ENCODE measurements at regions not wholly inside any gene's neighbourhood (a gene's known extent, or its start where the extent isn't known, plus 50 kb on each side); places are given as distances from the start of the nearest gene placed in this dataset.
A peak's percentile ranks its signal among the peaks of the same experiment; 100 is the strongest.
"Not testable (repeated sequence)": the region's sequence is repeated elsewhere in the genome, so short reads cannot be mapped to it uniquely, and the experiment has no call there.

DNA sequence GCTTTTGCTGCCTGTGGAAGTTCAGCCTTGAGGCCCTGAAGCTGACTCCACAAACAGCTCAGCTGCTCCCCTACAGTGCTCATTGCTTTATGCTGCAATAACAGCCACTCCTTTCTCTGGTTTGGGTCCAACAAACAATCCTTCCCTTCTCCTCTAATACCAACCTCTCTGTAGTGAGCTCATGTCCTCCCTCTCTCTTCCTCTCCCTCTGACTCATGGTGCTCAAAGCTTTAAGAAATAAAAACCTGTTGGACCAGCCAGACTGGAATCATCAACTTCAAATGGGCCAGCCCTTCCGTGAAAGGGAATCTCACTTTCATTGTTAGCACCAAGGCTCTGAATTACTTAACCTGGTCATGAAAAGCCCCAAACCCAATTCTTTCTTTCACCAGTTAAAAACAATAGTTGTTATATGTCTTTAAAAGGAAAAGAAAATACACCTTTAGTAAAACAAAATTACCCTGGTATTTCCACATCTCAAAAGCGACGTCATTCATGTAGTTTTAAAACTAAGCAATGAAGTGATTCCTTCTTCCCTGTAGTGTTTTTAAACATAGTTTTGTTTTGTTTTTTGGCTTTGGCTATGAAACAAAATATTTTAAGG is 126.4 kb downstream of the DUSP6 start:
- DNase-seq = peak; percentile 34

GRCh38 chr12:89225401-89225800 is 126.9 kb downstream of the DUSP6 start:
- peak; percentile 81 for DNase-seq

GRCh38 chr12:89222580-89222979 is 129.7 kb downstream of the DUSP6 start:
- DNase-seq = not testable (repeated sequence)

DNA sequence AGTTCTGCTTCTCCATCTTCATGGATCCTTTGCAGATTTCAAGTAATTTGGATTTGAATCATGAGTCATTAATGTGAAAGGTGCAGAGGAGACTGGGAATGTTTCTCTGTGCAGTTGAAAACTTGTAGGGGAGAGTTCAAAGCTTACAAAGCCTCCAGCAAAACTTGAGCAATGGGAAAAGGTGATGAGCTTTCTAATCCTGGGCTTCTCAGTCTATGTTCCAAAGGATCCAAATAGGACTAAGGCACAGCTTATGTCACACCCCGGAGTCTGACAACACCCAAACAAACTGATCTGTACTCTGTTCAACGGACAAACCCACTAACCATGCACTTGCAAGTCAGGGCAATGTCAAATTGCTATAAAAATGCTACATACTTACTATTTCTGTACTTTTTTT is 134.8 kb downstream of the DUSP6 start:
- DNase-seq = no peak

DNA sequence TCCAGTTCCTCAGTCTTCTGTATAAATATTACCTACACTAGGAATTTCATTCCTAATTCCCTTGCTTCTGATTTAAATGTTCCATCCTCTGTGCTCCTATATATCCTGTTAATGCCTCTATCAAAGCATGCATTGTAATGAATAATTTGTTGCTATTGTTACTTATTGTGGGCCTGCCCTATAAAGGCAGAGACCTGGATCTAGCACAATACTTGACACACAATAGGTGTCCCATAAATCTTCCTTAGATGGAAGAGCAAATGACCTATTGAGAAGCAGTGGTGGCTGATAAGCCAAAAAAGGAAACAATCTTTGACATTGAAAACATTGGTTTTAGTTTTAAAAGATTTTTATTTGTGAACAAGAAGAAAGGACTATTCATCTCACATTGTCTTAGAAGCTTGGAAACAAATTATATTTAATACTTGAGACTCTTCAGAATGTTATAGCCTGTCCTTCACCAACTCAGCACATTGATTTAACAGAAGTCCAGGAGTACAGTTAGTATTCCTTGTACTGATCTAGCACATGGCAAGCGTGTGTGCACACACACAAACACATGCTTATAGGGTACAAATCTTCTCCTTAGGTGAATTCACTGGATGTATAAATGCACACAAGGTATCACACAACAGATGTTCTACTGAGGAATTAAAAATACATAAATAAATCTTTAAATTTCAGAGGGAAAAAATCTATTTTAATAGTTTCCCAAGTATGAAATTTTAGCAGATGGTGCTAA is 135.9 kb downstream of the DUSP6 start:
- no peak for DNase-seq

- no peak for DNase-seq
Observed at GRCh38 chr12:89215196-89215595, 137.1 kb downstream of the DUSP6 start.

- DNase-seq = no peak
Observed at GRCh38 chr12:89213747-89214146, 138.6 kb downstream of the DUSP6 start.

- no peak for DNase-seq
Observed at GRCh38 chr12:89213139-89213538, 139.2 kb downstream of the DUSP6 start.

GRCh38 chr12:89212339-89212771 is 139.9 kb downstream of the DUSP6 start:
- DNase-seq = no peak

DNA sequence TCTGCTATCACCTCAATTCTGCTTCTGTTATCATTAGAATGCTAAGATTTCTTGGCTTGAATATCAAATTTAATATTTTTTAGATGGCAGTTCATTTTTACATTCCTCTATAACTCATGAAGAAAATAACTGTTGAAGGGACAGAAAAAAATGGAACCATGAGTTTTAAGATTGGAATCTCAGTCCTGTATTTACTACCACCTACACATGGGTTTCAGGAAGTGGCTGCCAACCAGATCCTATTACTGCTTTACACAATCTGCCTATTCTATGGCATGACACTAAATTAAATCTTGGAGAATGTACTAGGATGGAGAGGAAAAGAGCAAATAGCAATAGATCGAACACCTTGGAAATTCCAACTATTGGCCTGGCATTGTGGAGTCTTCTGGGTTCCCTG is 140.8 kb downstream of the DUSP6 start:
- no peak for DNase-seq

DNA sequence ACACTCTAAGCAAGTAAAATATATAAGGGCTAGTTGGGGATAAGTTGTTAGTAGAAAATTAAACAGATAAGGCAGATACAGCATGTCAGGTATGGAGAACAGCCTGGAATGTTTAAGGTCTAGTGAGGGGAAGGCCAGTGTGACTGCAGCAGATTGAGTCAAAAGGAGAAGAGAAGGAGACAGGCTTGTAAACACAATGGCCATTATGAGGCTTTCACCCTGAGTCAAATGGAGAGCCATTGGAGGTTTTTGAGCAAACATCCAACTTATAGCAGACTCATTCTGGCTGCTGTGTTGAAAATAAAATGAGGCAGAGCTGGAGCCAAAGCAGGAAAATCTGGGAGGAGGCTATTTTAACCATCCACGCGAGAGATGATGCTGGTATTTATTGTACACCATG is 142.0 kb downstream of the DUSP6 start:
- no peak for DNase-seq

DNA sequence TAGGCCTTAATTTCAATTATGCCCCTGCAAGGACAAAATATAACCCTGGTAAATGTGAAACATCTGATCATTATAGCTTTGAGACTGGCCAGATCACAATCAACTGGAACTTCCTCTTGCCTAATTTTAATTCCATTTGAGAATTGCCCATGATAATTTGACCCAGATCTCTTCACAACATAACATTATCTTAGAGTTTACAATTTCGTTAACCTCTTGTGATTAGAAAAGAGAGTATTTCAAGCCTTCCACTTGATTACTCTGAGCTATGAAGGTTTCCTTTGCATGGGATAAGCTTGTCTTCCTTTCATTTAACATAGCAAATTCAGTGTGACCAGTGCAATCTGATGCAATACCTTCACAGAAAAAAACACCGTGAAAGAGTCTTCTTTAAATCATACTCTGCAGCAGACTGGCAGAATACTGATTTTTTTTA is 143.6 kb downstream of the DUSP6 start:
- DNase-seq = no peak

DNA sequence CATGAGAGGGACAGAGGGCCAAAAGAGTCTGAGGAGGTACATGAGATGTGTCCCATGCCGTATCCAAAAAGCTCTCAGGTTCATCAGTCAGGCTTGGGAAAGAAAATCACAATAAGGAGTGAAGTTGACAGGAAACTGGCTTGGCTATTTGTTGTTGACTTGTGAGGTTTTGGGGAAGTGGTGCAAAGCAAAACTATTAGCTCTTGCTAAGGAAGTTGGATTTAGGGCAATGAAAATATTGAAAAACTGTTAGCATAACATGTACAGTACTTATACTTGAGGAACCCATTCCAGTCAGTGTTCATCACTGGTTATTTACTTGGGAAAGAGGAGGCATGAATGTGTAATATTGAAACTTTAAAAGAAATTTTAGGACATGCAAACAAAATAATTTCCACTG is 145.9 kb downstream of the DUSP6 start:
- no peak for DNase-seq

DNA sequence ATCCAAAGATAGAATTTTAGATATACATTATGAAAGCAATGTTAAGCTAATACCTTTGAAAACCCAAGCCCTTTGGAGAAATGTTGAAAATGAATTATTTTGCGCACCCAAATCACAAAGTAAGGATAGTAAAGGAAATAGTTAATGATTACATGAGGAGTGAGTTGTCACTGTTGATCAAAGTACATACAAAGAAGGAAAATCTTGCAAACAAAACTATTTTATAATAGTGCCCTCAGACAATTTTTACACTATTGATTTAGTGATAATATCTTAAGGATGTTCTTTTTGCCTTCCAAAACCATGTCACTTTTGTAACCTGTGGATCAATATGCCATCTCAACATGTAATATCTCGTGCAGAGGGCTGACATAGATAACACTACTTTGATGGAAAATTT is 146.8 kb downstream of the DUSP6 start:
- DNase-seq = no peak

GRCh38 chr12:89203144-89203543 is 149.2 kb downstream of the DUSP6 start:
- no peak for DNase-seq

DNA sequence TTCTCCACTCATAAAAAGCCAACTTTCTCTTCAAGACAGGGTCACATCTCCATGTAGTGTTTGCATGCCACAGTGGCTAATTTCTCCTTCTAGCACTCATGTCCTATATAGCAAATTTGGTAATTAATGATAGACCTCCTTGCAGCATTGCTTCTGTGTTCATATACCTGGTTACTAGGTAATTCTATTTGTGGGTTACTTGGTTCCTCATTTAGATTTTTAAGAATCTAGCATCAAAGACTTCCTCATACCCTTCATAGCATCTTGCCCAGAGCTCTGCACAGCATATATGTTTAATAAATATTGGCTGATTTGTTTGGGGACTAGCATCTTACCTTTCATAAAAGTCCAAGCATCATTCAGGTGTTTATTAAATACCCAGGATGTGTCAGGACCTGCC is 152.1 kb downstream of the DUSP6 start:
- DNase-seq = no peak

DNA sequence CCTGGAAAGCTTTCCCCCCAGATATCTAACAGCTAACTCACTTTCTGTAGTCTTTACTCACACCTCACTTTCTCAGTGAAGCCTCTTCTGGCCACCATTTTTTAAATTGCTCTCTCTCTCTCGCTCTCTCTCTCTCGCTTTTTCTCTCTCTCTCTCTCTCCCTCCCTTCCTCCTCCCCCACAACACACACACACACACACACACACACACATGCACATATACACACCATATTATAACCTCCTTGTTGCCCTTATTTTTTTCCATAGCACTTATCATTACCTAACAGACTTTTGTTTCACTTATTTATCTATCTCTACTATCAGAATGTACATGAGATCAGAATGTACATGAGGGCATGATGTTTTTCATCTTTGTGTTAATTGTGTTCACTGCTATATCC is 156.8 kb downstream of the DUSP6 start:
- no peak for DNase-seq

GRCh38 chr12:89194683-89195082 is 157.6 kb downstream of the DUSP6 start:
- DNase-seq = no peak

- DNase-seq = no peak
Observed at GRCh38 chr12:89192429-89192828, 159.9 kb downstream of the DUSP6 start.

DNA sequence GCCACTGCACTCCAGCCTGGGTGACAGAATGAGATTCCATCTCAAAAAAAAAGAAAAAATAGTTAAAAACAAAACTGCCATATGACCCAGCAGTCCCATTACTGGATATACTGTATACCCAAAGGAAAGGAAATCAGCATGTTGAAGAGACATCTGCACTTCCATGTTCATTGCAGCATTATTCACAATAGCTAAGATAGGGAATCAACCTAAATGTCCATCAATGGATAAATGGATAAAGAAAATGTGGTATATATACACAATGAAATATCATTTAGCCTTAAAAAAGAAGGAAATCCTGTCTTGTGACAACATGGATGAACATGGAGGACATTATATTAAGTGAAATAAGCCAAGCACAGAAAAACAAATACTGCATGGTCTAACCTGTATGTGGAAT is 160.7 kb downstream of the DUSP6 start:
- not testable (repeated sequence) for DNase-seq

- DNase-seq = no peak
Observed at GRCh38 chr12:89189448-89189847, 162.9 kb downstream of the DUSP6 start.

DNA sequence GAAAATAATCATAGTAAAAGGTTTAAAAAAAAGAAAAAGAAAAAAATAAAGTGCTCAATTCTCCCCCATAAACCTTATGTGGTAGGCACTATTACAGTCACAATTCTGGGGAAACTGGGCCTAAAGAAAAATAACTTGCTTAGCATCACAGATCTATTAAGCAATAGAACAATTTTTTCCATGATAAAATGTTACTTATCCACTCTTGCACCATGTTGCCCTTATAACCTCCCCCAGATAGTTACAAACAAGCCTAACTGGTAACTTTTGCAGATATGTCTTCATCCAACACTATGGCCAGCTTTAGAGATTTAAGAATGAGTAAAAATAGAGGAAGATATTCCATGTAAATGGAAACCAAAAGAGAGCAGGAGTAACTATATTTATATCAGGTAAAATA is 164.8 kb downstream of the DUSP6 start:
- no peak for DNase-seq

GRCh38 chr12:89185889-89186288 is 166.4 kb downstream of the DUSP6 start:
- no peak for DNase-seq

- no peak for DNase-seq
Observed at GRCh38 chr12:89185181-89185580, 167.1 kb downstream of the DUSP6 start.

- no peak for DNase-seq
Observed at GRCh38 chr12:89183985-89184435, 168.3 kb downstream of the DUSP6 start.
